KBM-7 (cell line): ENCODE measurements at regions not wholly inside any gene's neighbourhood (a gene's known extent, or its start where the extent isn't known, plus 50 kb on each side); places are given as distances from the start of the nearest gene placed in this dataset.
"Not testable (repeated sequence)": the region's sequence is repeated elsewhere in the genome, so short reads cannot be mapped to it uniquely, and the experiment has no call there.

Source experiments
- DNase-seq: peaks from one replicate; pipeline ENCODE4 v3.0.0-alpha.2; 2015
- in situ Hi-C: fragments of 300-500 bp; cut with MboI; formaldehyde crosslinking; loops from 2 replicates; pipeline ENCODE4 v1.14.3; 2020; ENCODE audit warnings: low sequenced_read_pairs, low pct_unique_long_range_greater_than_20kb, mixed read lengths

DNA sequence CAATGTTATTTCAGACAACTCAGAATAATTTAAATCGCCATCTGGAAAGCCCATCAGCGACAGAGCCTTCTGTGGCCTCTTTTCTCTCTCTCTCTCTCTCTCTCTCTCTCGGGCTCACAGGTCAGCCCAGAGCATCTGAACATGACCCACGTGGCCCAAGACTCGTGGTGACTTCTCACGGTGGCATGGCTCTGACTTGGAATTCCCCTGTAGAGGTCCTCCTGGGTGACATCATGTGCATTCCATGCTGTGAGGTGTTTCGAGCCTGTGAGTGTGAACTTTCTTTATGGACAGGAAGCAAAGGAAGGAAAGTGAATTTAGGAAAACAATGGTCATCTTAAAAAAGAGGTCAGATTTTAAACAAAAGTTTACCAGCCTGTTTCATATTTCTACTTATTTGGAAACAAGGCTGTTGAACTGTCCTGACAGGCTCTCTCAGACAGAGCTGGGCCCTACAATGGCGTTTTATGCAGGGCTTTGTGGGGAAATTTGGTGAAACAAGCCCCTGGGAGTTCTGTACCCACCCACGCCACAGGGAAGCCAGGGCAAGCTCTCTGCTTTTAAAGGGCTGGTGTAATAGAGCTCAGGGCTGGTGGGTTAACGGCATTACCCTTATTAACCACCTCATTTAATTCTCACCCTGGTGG lies 359.7 kb upstream of the ZNF32 start:
- in situ Hi-C loops = no loop called here
- no peak for DNase-seq

GRCh38 chr10:44006771-44007170 lies 358.1 kb upstream of the ZNF32 start:
- in situ Hi-C loops = no loop called here
- no peak for DNase-seq

DNA sequence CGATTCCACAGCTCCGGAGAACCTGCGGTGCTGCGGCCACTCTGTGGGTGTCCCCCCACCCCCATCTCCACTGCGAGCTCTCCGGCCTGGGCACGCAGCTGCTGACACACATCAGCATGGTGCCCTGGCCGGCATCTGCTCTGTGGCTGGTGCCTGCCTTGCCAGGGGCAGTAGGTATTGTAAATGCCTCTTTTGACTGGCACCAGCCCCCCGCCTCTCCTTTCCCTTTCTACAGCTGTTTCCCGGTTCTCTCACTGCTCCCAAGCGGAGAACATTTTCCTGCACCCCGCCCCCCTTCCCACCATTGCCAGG lies 357.1 kb upstream of the ZNF32 start:
- in situ Hi-C loops = no loop called here
- DNase-seq = no peak

- no peak for DNase-seq
- in situ Hi-C loops = no loop called here
These were observed 356.5 kb upstream of the ZNF32 start for GRCh38 chr10:44004913-44005787.

DNA sequence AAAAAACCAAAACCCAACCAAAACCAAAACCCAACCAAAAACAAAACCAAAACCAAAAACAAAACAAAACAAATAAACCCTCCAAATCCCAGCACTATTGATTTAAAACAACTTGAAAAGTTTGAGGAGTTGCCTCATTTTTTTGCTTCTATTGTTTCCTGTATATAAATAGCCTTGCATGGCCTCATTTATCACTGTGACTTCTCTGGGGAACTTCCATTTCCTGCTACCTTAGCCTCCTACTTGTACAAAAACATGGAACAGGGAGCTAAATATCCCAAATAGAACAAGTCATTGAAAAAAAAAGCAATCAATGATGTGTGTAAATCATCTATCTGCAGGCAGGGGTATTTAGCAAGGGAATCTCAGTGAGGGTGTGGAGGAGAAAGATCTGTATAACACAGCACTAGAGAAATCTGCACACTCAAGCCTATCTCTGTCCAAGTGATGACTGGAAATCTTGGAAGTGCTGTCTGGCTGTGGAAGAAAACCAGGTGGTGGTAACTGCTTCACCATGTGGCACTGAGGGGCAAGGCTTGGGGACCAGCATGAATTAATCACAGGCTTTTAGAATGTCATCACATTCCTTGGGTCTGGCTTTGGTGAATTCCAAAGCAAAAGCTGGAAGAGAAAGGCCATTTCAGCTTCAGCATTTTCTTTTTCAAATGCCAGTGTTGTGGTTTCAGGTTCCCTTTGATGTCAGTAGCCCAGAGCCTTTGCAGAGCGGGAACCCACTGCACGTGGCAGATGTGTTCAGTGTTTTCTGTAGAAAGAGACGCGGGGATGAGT lies 349.5 kb upstream of the ZNF32 start:
- no peak for DNase-seq
- in situ Hi-C loops = no loop called here

DNA sequence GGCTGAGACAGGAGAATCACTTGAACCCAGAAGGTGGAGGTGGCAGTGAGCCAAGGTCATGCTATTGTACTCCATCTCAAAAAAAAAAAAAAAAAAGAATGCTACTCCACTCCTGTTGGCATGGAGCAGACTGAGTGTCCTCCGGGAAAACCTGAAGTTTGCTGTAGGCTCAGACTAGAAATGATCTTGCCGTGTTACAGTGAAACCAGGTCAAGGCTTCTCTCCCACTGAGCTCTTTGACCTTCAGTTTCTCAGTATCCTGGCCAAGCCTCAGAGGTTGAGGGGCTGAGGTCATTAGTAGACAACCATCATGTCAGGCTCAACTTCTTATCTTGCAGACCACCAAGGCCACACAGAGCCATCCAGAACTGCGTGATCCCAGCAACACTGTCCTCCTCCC lies 348.6 kb upstream of the ZNF32 start:
- in situ Hi-C loops = no loop called here
- DNase-seq = no peak

GRCh38 chr10:43994539-43994938 lies 345.9 kb upstream of the ZNF32 start:
- in situ Hi-C loops = no loop called here
- no peak for DNase-seq

GRCh38 chr10:43992816-43993215 lies 344.1 kb upstream of the ZNF32 start:
- not testable (repeated sequence) for DNase-seq

GRCh38 chr10:43986374-43986773 lies 337.7 kb upstream of the ZNF32 start:
- in situ Hi-C loops = no loop called here
- DNase-seq = no peak

More at GRCh38 chr10:43992816-43993215, 344.1 kb upstream of the ZNF32 start:
- in situ Hi-C loops = not testable (repeated sequence)

GRCh38 chr10:43985941-43986340 lies 337.3 kb upstream of the ZNF32 start:
- DNase-seq = no peak
- in situ Hi-C loops = no loop called here

- in situ Hi-C loops = no loop called here
- DNase-seq = no peak
These were observed 335.2 kb upstream of the ZNF32 start for GRCh38 chr10:43983856-43984271.

- DNase-seq = no peak
- in situ Hi-C loops = no loop called here
These were observed 334.7 kb upstream of the ZNF32 start for GRCh38 chr10:43983405-43983804.

- in situ Hi-C loops = no loop called here
- DNase-seq = no peak
These were observed 333.6 kb upstream of the ZNF32 start for GRCh38 chr10:43982250-43982649.

DNA sequence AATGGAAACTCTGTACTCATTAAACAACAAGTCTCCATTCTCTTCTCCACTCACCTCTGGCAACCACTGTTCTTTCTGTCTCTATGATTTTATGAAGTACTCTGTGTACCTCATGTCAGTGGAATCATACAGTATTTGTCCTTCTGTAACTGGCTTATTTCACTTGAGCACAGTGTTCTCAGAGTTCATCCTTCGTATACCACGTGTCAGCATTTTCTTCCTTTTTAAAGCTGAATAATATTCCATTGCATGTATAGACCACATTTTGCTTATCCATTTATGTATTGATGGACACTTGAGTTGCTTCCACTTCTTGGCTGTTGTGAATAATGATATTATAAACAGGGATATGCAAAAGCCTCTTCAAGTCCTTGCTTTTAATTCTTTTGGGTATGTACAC lies 333.0 kb upstream of the ZNF32 start:
- no peak for DNase-seq
- in situ Hi-C loops = no loop called here

DNA sequence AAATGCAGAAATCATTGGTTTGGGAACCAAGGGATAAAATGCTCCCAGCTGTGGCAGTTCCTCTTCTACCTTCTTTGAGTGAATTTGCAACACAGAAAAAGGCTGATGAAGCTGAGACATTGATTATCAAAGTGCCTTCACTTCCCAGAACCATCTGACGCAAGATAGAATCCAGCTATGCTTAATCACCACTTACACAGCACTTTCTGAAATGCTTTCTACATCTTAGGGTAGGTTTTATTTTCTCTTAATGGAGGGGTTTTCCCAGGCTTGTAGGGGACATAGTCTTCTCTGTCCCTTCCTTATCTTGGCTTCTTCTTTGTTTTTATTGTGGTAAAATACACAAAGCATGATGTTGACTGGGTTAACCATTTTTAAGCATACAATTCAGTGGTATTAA lies 332.6 kb upstream of the ZNF32 start:
- in situ Hi-C loops = no loop called here
- no peak for DNase-seq

DNA sequence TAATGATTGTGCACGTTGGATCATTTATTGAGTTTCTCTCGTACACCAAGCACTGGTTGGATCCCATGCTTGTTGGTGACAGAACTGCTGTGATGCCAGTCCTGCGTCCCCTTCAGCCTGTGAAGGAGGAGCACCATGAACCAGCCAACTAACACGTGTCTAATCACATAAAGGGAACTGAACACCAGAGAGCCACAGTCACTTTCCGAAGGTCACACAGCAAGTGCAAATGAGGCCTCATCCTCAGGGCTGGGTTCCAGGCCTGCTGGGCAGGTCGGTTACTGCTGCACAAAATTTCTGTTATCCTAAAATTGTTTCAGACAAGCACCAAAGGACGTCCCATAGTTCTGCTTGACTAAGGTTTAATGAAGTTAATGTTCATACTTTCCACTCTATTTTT lies 332.0 kb upstream of the ZNF32 start:
- in situ Hi-C loops = no loop called here
- DNase-seq = no peak

- in situ Hi-C loops = no loop called here
- DNase-seq = no peak
These were observed 331.6 kb upstream of the ZNF32 start for GRCh38 chr10:43980313-43980712.

DNA sequence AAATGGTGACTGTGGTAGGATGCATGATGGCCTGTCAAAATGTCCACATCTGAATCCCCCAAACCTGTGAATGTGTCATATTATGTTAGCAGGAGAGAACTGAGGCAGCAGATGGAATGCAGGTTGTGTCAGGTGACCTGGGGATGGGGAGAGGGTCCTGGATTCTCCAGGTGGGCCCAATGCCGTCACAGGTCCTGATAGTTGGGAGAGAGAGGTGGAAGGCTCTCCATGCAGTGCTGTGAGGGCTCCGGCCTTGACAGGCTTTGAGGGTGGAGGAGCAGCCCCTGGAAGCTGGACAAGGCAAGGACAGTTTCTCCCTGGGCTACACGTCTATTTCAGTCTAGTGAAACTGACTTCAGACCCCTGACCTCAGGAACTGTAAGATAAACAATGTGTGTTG lies 330.9 kb upstream of the ZNF32 start:
- DNase-seq = no peak
- in situ Hi-C loops = no loop called here

- in situ Hi-C loops = no loop called here
- DNase-seq = no peak
These were observed 330.3 kb upstream of the ZNF32 start for GRCh38 chr10:43978936-43979335.

GRCh38 chr10:43978091-43978490 lies 329.4 kb upstream of the ZNF32 start:
- in situ Hi-C loops = no loop called here
- DNase-seq = no peak
